Ishikawa (cell line): ENCODE measurements at regions not wholly inside any gene's neighbourhood (a gene's known extent, or its start where the extent isn't known, plus 50 kb on each side); places are given as distances from the start of the nearest gene placed in this dataset.

Experiments used
- CEBPB ChIP-seq: IDR thresholded peaks from 2 replicates; pipeline ENCODE4 v1.6.1; 2012
- CREB1 ChIP-seq: IDR thresholded peaks from 2 replicates; pipeline ENCODE4 v1.6.1; 2012; ENCODE audit warnings: low read depth
- EGR1 ChIP-seq: IDR thresholded peaks from 2 replicates; pipeline ENCODE4 v1.6.1; 2012
- EP300 ChIP-seq: IDR thresholded peaks from 2 replicates; pipeline ENCODE4 v1.6.1; 2012; ENCODE audit warnings: borderline replicate concordance
- FOXM1 ChIP-seq: IDR thresholded peaks from 2 replicates; pipeline ENCODE4 v1.6.1; 2012; ENCODE audit warnings: low read depth, borderline replicate concordance
- NFIC ChIP-seq: IDR thresholded peaks from 2 replicates; pipeline ENCODE4 v1.6.1; 2012
- RAD21 ChIP-seq: IDR thresholded peaks from 2 replicates; pipeline ENCODE4 v1.6.1; 2012; ENCODE audit warnings: low read depth
- TAF1 ChIP-seq: IDR thresholded peaks from 2 replicates; pipeline ENCODE4 v1.6.1; 2012; ENCODE audit warnings: low read depth, mild to moderate bottlenecking
- TCF12 ChIP-seq: IDR thresholded peaks from 2 replicates; pipeline ENCODE4 v1.6.1; 2012; ENCODE audit warnings: low read depth
- TEAD4 ChIP-seq: IDR thresholded peaks from 2 replicates; pipeline ENCODE4 v1.6.1; 2012
- YY1 ChIP-seq: IDR thresholded peaks from 2 replicates; pipeline ENCODE4 v1.6.1; 2012; ENCODE audit warnings: low read depth
- ZBTB7A ChIP-seq: IDR thresholded peaks from 2 replicates; pipeline ENCODE4 v1.6.1; 2012; ENCODE audit warnings: low read depth
- TF ChIP-seq, protein P1 (sequence below): IDR thresholded peaks from 2 replicates; pipeline ENCODE4 v1.6.1; 2012
- TF ChIP-seq, protein P2 (sequence below): IDR thresholded peaks from 2 replicates; pipeline ENCODE4 v1.6.1; 2012
- TF ChIP-seq, protein P3 (sequence below): IDR thresholded peaks from 2 replicates; pipeline ENCODE4 v1.6.1; 2012; ENCODE audit warnings: low read depth, mild to moderate bottlenecking

DNA sequence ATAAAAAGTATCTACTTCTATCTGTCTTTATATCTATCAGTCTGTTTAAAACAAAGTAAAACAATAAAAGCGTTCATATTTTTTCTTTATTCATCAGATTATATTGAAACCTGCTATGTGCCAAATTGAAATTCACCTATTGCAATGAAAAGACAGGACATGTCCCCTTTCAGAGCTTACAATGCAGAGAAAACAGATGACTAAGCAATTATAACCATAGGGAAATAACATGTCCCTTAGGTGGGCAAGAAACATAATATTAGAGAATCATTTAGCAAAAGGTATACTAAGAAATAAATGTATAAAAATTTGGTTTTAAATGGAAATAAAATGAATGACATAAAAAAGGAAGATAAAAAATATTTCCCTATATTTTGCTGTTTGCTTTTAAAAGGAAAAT, 1421.3 kb downstream of the FSCB start:
- TF ChIP-seq, protein P1, sequence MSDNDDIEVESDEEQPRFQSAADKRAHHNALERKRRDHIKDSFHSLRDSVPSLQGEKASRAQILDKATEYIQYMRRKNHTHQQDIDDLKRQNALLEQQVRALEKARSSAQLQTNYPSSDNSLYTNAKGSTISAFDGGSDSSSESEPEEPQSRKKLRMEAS: no peak
- TF ChIP-seq ZBTB7A (no peak), TAF1 (no peak), EP300 (no peak), CREB1 (no peak), TEAD4 (no peak), FOXM1 (no peak), YY1 (no peak), EGR1 (no peak), CEBPB (no peak), RAD21 (no peak), NFIC (no peak)
- TF ChIP-seq, protein P2, sequence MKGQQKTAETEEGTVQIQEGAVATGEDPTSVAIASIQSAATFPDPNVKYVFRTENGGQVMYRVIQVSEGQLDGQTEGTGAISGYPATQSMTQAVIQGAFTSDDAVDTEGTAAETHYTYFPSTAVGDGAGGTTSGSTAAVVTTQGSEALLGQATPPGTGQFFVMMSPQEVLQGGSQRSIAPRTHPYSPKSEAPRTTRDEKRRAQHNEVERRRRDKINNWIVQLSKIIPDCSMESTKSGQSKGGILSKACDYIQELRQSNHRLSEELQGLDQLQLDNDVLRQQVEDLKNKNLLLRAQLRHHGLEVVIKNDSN: no peak

DNA sequence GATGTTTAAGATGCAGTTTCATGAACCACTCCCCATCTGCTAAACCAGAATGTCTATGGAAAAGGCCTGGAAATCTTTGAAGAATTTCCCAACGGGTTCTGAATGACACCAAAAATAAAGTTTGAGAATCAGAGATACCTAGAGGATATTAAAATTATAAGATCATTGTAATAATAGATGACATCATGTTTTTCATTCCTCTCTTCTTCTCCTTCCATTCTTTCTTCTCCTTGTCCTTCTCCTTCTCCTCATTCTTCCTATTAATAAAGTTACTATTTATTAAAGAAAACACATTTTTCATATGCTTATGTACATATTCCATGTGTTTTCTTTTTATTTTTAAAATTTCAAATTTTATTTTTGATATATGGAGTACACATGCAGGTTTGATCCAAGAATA, 1449.4 kb downstream of the LRFN5 start:
- no peak for TF ChIP-seq EGR1
- no peak for TF ChIP-seq YY1
- no peak for TF ChIP-seq ZBTB7A
- no peak for TF ChIP-seq TEAD4
- no peak for TF ChIP-seq CREB1
- no peak for TF ChIP-seq FOXM1
- TF ChIP-seq, protein P2: no peak
- no peak for TF ChIP-seq CEBPB
- TF ChIP-seq RAD21: no peak

DNA sequence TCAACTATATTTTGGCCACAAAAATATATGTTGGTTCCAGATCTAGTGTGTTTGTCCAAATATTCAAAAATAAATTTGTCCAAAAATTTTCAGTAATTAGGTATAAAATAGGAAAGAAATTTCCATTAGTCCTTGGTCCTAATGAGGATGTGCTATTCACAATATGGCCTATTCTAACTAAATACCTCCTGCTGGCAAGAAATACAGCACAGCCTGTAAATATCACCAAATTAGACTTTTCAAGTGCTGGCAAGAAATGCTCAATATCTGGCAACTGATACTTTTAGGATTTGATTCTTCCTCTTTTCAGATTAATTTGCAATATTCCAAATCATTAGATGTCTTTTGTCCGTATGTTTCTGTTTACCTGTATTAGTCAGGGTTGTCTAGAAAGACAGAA, 1446.2 kb downstream of the LRFN5 start:
- TF ChIP-seq EGR1 (no peak), YY1 (no peak), CREB1 (no peak)
- TF ChIP-seq, protein P2: no peak
- TF ChIP-seq, protein P1: no peak

DNA sequence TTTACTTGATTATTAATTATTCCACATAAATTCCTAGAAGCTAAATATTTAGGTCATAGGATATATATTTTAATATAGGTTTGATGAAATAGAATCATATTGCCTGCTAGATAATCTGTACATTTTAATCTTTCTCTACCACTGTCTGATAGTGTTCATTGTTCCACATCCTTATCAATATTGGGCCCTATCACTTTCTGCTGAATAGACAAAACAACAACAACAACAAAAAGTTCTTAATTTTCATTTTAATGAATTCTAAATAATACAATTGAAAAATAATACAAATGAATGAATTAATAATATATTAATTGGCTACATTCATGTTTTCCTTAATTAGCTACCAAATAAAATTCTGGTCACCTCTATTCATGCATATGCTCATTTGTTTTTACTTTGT, 1437.2 kb downstream of the LRFN5 start:
- no peak for TF ChIP-seq RAD21
- TF ChIP-seq, protein P3, sequence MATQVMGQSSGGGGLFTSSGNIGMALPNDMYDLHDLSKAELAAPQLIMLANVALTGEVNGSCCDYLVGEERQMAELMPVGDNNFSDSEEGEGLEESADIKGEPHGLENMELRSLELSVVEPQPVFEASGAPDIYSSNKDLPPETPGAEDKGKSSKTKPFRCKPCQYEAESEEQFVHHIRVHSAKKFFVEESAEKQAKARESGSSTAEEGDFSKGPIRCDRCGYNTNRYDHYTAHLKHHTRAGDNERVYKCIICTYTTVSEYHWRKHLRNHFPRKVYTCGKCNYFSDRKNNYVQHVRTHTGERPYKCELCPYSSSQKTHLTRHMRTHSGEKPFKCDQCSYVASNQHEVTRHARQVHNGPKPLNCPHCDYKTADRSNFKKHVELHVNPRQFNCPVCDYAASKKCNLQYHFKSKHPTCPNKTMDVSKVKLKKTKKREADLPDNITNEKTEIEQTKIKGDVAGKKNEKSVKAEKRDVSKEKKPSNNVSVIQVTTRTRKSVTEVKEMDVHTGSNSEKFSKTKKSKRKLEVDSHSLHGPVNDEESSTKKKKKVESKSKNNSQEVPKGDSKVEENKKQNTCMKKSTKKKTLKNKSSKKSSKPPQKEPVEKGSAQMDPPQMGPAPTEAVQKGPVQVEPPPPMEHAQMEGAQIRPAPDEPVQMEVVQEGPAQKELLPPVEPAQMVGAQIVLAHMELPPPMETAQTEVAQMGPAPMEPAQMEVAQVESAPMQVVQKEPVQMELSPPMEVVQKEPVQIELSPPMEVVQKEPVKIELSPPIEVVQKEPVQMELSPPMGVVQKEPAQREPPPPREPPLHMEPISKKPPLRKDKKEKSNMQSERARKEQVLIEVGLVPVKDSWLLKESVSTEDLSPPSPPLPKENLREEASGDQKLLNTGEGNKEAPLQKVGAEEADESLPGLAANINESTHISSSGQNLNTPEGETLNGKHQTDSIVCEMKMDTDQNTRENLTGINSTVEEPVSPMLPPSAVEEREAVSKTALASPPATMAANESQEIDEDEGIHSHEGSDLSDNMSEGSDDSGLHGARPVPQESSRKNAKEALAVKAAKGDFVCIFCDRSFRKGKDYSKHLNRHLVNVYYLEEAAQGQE: no peak
- no peak for TF ChIP-seq EGR1
- TF ChIP-seq TAF1: no peak
- TF ChIP-seq NFIC: no peak
- TF ChIP-seq, protein P2: no peak
- TF ChIP-seq ZBTB7A: no peak
- TF ChIP-seq, protein P1: no peak
- TF ChIP-seq CEBPB: no peak
- no peak for TF ChIP-seq TEAD4
- TF ChIP-seq EP300: no peak
- TF ChIP-seq FOXM1: no peak
- no peak for TF ChIP-seq TCF12
- no peak for TF ChIP-seq CREB1
- TF ChIP-seq YY1: no peak

DNA sequence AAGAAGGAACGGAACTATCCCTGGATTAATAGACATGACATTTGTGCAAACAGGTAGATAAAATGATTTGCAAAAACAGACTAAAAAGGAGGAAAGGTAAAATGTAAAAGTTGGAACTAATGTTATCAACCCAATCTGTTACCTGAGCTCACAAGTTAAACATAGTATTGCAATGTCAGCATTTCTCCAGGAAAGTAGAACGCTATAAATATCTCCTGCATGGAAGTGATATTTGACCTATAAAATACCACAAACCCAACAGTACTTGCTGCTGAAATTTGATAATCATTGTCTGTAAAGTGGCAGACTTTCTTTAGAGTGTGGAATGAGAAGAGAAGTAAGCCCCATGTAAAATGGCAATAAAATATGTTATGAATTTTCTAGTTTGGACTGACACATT, 1435.7 kb downstream of the LRFN5 start:
- no peak for TF ChIP-seq TAF1
- no peak for TF ChIP-seq CREB1
- TF ChIP-seq ZBTB7A: no peak
- TF ChIP-seq, protein P1: no peak
- TF ChIP-seq CEBPB: no peak
- TF ChIP-seq, protein P3: no peak
- TF ChIP-seq, protein P2: no peak
- no peak for TF ChIP-seq TEAD4
- TF ChIP-seq EP300: no peak
- TF ChIP-seq YY1: no peak
- no peak for TF ChIP-seq NFIC
- no peak for TF ChIP-seq FOXM1
- no peak for TF ChIP-seq RAD21
- TF ChIP-seq TCF12: no peak
